ENCODE measurements at regions not wholly inside any gene's neighbourhood (a gene's known extent, or its start where the extent isn't known, plus 50 kb on each side); places are given as distances from the start of the nearest gene placed in this dataset.

GRCh38 chr4:104878936-104879335, 267.7 kb upstream of the TET2 start:
- TF ChIP-seq CTCF (IDR thresholded peaks at IDR 0.05; ENCODE audit: low read length) = no peak
- TF ChIP-seq EZH2 (IDR thresholded peaks at IDR 0.05; ENCODE audit: borderline replicate concordance, low read length) = no peak
